H1 (cell line): ENCODE measurements at regions not wholly inside any gene's neighbourhood (a gene's known extent, or its start where the extent isn't known, plus 50 kb on each side); places are given as distances from the start of the nearest gene placed in this dataset.
"Not testable (repeated sequence)": the region's sequence is repeated elsewhere in the genome, so short reads cannot be mapped to it uniquely, and the experiment has no call there.

Source experiments
- CTCF ChIA-PET: fragments of 300-600 bp; sonication (Branson Sonifier 250); formaldehyde crosslinking; loops from one replicate; lab custom pipeline; 2021; ENCODE audit not compliant: partially characterized antibody; lab: Charles Lee
- POLR2A ChIA-PET: fragments of 300-600 bp; sonication (Branson Sonifier 250); formaldehyde crosslinking; loops from one replicate; lab custom pipeline; 2021; ENCODE audit warnings: inconsistent platforms; ENCODE audit not compliant: partially characterized antibody; lab: Charles Lee
- DNase-seq, 2 experiments: peaks; one replicate each; pipeline versions ENCODE4 v3.0.0 to v3.0.0-alpha.2; 2010 to 2022; ENCODE audit warnings: low spot score in 2 of 2, low read depth in 1 of 2, mixed read lengths in 1 of 2
- FAIRE-seq: peaks from 2 replicates; lab custom pipeline; 2011; peaks lifted over from hg19 to GRCh38; lab: Jason Lieb, UNC
- H2AFZ ChIP-seq: 2 replicates; pipeline ENCODE4 v1.8.1; 2012; ENCODE audit warnings: low read length, inconsistent platforms
- H2AK5ac ChIP-seq: 2 replicates; pipeline ENCODE4 v1.6.1; 2013; ENCODE audit warnings: low read depth, low read length
- H2BK120ac ChIP-seq: replicated peaks from 2 replicates; pipeline ENCODE3; 2013; ENCODE audit warnings: low read depth, low read length, inconsistent platforms
- H2BK12ac ChIP-seq: 2 replicates; pipeline ENCODE4 v1.6.1; 2013; ENCODE audit warnings: low read depth, low read length
- H2BK15ac ChIP-seq: 2 replicates; pipeline ENCODE4 v1.6.1; 2013; ENCODE audit warnings: low read length
- H2BK20ac ChIP-seq: 2 replicates; pipeline ENCODE4 v1.6.1; 2013; ENCODE audit warnings: low read length
- H2BK5ac ChIP-seq: 2 replicates; pipeline ENCODE4 v1.6.1; 2013; ENCODE audit warnings: low read depth, low read length
- H3K14ac ChIP-seq: 2 replicates; pipeline ENCODE4 v1.6.1; 2013; ENCODE audit warnings: inconsistent platforms; ENCODE audit not compliant: insufficient read length
- H3K18ac ChIP-seq: 2 replicates; pipeline ENCODE4 v1.6.1; 2013; ENCODE audit warnings: low read length; ENCODE audit errors: extremely low read depth
- H3K23ac ChIP-seq: 2 replicates; pipeline ENCODE4 v1.6.1; 2013; ENCODE audit warnings: inconsistent platforms; ENCODE audit not compliant: insufficient read length
- H3K23me2 ChIP-seq: 2 replicates; pipeline ENCODE4 v1.6.1; 2013; ENCODE audit warnings: low read depth, low read length
- H3K27ac ChIP-seq: 2 replicates; pipeline ENCODE4 v1.6.1; 2011; ENCODE audit warnings: low read depth, low read length, inconsistent platforms
- H3K27me3 ChIP-seq, 4 experiments: replicated peaks in 1 of 4; 1 replicate in 1 of 4; 2 replicates in 3 of 4; pipeline versions ENCODE4 v1.6.1 to v1.8.1; 2011 to 2013; ENCODE audit warnings: low read length in 3 of 4, mild to moderate bottlenecking in 3 of 4, inconsistent platforms in 2 of 4, mixed read lengths in 2 of 4, moderate library complexity in 1 of 4; ENCODE audit not compliant: control insufficient read depth in 3 of 4, insufficient read depth in 3 of 4; ENCODE audit errors: extremely low read depth in 1 of 4
- H3K36me3 ChIP-seq, 4 experiments: 2 replicates each; pipeline versions ENCODE4 v1.6.1 to v1.8.1; 2011 to 2013; ENCODE audit warnings: mild to moderate bottlenecking in 4 of 4, low read length in 3 of 4, moderate library complexity in 2 of 4, control low read depth in 1 of 4, inconsistent platforms in 1 of 4; ENCODE audit not compliant: insufficient read depth in 4 of 4, control insufficient read depth in 2 of 4
- H3K4ac ChIP-seq: replicated peaks from 2 replicates; pipeline ENCODE3; 2013; ENCODE audit warnings: low read length, low read depth, mixed read lengths, inconsistent platforms; ENCODE audit not compliant: insufficient read length
- H3K4me1 ChIP-seq, 4 experiments: replicated peaks in 1 of 4; 1 replicate in 1 of 4; 2 replicates in 3 of 4; pipeline versions ENCODE4 v1.6.1 to v1.8.1; 2011 to 2013; ENCODE audit warnings: low read length in 3 of 4, inconsistent platforms in 2 of 4, mixed read lengths in 1 of 4; ENCODE audit not compliant: insufficient read depth in 4 of 4, control insufficient read depth in 3 of 4
- H3K4me2 ChIP-seq, 2 experiments: 2 replicates each; pipeline versions ENCODE4 v1.6.1 to v1.8.1; 2011 to 2013; ENCODE audit warnings: low read depth in 2 of 2, low read length in 2 of 2, control low read depth in 1 of 2, inconsistent platforms in 1 of 2, mild to moderate bottlenecking in 1 of 2; ENCODE audit not compliant: insufficient read depth in 1 of 2
- H3K4me3 ChIP-seq, 4 experiments: fragments of 200-600, 300-600 bp in 1 of 4; sonication (generic), shearing (Covaris generic), sonication (Bioruptor Twin) in 1 of 4; 2 replicates each; pipeline versions ENCODE4 v1.5.1 to v1.8.1; 2011 to 2016; ENCODE audit warnings: low read length in 4 of 4, low read depth in 3 of 4, control low read depth in 2 of 4, inconsistent platforms in 2 of 4, mild to moderate bottlenecking in 2 of 4, mixed read lengths in 1 of 4, moderate library complexity in 1 of 4; ENCODE audit not compliant: insufficient read depth in 2 of 4; ENCODE audit errors: extremely low read depth in 1 of 4
- H3K56ac ChIP-seq: replicated peaks from 2 replicates; pipeline ENCODE3; 2013; ENCODE audit warnings: low read depth, mild to moderate bottlenecking, mixed read lengths, low read length, inconsistent platforms; ENCODE audit not compliant: insufficient read length
- H3K79me1 ChIP-seq: 2 replicates; pipeline ENCODE4 v1.6.1; 2013; ENCODE audit warnings: low read depth, low read length, control low read depth
- H3K79me2 ChIP-seq, 2 experiments: 2 replicates each; pipeline versions ENCODE4 v1.6.1 to v1.8.1; 2012 to 2013; ENCODE audit warnings: low read length in 2 of 2, mild to moderate bottlenecking in 2 of 2, inconsistent platforms in 1 of 2; ENCODE audit not compliant: insufficient read depth in 2 of 2, control insufficient read depth in 1 of 2
- H3K9ac ChIP-seq, 4 experiments: replicated peaks in 1 of 4; 1 replicate in 1 of 4; 2 replicates in 3 of 4; pipeline versions ENCODE4 v1.6.1 to v1.8.1; 2011 to 2013; ENCODE audit warnings: low read depth in 3 of 4, low read length in 3 of 4, control low read depth in 2 of 4, mild to moderate bottlenecking in 2 of 4, moderate library complexity in 2 of 4, inconsistent platforms in 1 of 4; ENCODE audit errors: extremely low read depth in 1 of 4
- H3K9me3 ChIP-seq, 2 experiments: 2 replicates each; pipeline versions ENCODE4 v1.6.1 to v1.8.1; 2012 to 2013; ENCODE audit warnings: mild to moderate bottlenecking in 2 of 2, moderate library complexity in 2 of 2, control low read depth in 1 of 2, inconsistent platforms in 1 of 2, low read depth in 1 of 2, low read length in 1 of 2, mixed read lengths in 1 of 2; ENCODE audit not compliant: insufficient read depth in 2 of 2
- H4K20me1 ChIP-seq, 2 experiments: replicated peaks in 1 of 2; 2 replicates each; pipeline versions ENCODE3 to v1.8.1; 2011 to 2013; ENCODE audit warnings: inconsistent platforms in 2 of 2, low read length in 2 of 2, mild to moderate bottlenecking in 1 of 2; ENCODE audit not compliant: insufficient read depth in 2 of 2, control insufficient read depth in 1 of 2
- H4K5ac ChIP-seq: 2 replicates; pipeline ENCODE4 v1.6.1; 2013; ENCODE audit warnings: low read length, low read depth, mixed read lengths, inconsistent platforms; ENCODE audit not compliant: insufficient read length
- H4K8ac ChIP-seq: 2 replicates; pipeline ENCODE4 v1.8.0; 2013; ENCODE audit warnings: mild to moderate bottlenecking, moderate library complexity, low read length, inconsistent platforms; ENCODE audit not compliant: insufficient read depth; ENCODE audit errors: extremely low read depth
- H4K91ac ChIP-seq: replicated peaks from 2 replicates; pipeline ENCODE3; 2013; ENCODE audit warnings: low read length, mixed read lengths, inconsistent platforms; ENCODE audit not compliant: insufficient read length
- WGBS, 2 experiments: shearing (Covaris generic) in 1 of 2; methylation state at CpG; one replicate each; pipeline versions ENCODE4 v1.1.6 to v1.1.7; 2013 to 2015; ENCODE audit warnings: low lambda C conversion rate in 2 of 2, mixed read lengths in 2 of 2, inconsistent platforms in 1 of 2, low coverage in 1 of 2, missing lambda C conversion rate in 1 of 2; ENCODE audit not compliant: insufficient replicate concordance in 2 of 2, insufficient coverage in 1 of 2, insufficient read length in 1 of 2; ENCODE audit errors: extremely low coverage in 1 of 2, missing lambda C conversion rate in 1 of 2; 5-methylcytosine and 5-hydroxymethylcytosine counted together

GRCh38 chr5:159502116-159502515 lies 171.8 kb upstream of the IL12B start:
- POLR2A ChIA-PET, H3K14ac ChIP-seq, DNase-seq, H4K8ac ChIP-seq, H4K5ac ChIP-seq, H4K91ac ChIP-seq, H3K18ac ChIP-seq, H2AFZ ChIP-seq, H3K79me2 ChIP-seq, H3K79me1 ChIP-seq, H3K4me1 ChIP-seq, H3K23me2 ChIP-seq, H3K4ac ChIP-seq, H3K56ac ChIP-seq, H3K27me3 ChIP-seq, H3K9ac ChIP-seq, CTCF ChIA-PET, H3K36me3 ChIP-seq, H2BK120ac ChIP-seq, H3K9me3 ChIP-seq, H3K27ac ChIP-seq, H2AK5ac ChIP-seq, H2BK20ac ChIP-seq, H2BK12ac ChIP-seq, H3K4me2 ChIP-seq, H2BK5ac ChIP-seq, FAIRE-seq, H3K4me3 ChIP-seq, H4K20me1 ChIP-seq, H3K23ac ChIP-seq, H2BK15ac ChIP-seq: not testable (repeated sequence)
- 94% methylated on average over 4 of the region's 4 CpGs; no CpG with 5 or more reads in 1 of the 2 experiments for WGBS, 2 experiments
